ENCODE measurements at regions not wholly inside any gene's neighbourhood (a gene's known extent, or its start where the extent isn't known, plus 50 kb on each side); places are given as distances from the start of the nearest gene placed in this dataset.

DNA sequence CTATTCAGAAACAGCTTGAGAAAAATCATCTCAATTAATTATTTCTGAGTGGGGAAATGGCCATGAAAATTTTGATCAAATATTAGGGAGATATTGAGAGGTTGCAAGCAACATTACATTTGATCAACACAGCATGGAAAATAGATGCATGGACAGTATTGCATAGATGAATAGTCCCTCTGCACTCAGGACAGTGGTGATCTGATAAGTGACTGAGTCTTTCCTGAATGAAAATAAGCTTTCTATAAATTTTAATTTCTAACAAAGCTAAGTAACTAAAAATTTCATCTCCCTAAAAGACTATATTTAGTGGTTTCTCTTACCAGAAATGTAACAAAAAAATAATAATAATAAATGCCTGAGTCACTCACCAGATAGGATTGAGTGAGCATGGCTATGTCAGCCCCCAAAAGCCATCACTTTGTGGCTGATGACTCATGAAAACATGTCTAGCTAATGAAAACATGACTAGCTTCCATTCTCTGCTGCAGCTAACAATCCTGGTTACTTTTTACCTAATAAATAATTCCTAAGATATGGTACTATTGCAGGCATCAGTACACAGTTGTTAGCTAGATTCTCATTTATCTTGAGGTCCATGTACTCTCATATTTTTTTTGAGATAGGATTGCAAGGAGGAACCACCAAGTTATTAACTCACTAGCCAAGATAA lies 1294.8 kb upstream of the ACO1 start:
- TF ChIP-seq, protein P1, sequence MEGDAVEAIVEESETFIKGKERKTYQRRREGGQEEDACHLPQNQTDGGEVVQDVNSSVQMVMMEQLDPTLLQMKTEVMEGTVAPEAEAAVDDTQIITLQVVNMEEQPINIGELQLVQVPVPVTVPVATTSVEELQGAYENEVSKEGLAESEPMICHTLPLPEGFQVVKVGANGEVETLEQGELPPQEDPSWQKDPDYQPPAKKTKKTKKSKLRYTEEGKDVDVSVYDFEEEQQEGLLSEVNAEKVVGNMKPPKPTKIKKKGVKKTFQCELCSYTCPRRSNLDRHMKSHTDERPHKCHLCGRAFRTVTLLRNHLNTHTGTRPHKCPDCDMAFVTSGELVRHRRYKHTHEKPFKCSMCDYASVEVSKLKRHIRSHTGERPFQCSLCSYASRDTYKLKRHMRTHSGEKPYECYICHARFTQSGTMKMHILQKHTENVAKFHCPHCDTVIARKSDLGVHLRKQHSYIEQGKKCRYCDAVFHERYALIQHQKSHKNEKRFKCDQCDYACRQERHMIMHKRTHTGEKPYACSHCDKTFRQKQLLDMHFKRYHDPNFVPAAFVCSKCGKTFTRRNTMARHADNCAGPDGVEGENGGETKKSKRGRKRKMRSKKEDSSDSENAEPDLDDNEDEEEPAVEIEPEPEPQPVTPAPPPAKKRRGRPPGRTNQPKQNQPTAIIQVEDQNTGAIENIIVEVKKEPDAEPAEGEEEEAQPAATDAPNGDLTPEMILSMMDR (IDR thresholded peaks at IDR 0.05 in 2 of 3, conservative IDR thresholded peaks at IDR 0.05 in 1 of 3; ENCODE audit: borderline replicate concordance in 1 of 3, insufficient read depth in 1 of 3, low read depth in 2 of 3, low read length in 2 of 3) = no peak
- TF ChIP-seq, protein P2, sequence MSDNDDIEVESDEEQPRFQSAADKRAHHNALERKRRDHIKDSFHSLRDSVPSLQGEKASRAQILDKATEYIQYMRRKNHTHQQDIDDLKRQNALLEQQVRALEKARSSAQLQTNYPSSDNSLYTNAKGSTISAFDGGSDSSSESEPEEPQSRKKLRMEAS (IDR thresholded peaks at IDR 0.05) = no peak
- TF ChIP-seq POLR2A (IDR thresholded peaks at IDR 0.05; ENCODE audit: borderline replicate concordance, extremely low read depth, insufficient read depth, insufficient read length) (no peak), SP1 (IDR thresholded peaks at IDR 0.05; ENCODE audit: low read depth) (no peak), TCF7L2 (IDR thresholded peaks at IDR 0.05; ENCODE audit: borderline replicate concordance, extremely low read depth, insufficient read depth, insufficient read length) (no peak), EZH2phosphoT487 (IDR thresholded peaks at IDR 0.05; ENCODE audit: borderline replicate concordance) (no peak)
- TF ChIP-seq, protein P3, sequence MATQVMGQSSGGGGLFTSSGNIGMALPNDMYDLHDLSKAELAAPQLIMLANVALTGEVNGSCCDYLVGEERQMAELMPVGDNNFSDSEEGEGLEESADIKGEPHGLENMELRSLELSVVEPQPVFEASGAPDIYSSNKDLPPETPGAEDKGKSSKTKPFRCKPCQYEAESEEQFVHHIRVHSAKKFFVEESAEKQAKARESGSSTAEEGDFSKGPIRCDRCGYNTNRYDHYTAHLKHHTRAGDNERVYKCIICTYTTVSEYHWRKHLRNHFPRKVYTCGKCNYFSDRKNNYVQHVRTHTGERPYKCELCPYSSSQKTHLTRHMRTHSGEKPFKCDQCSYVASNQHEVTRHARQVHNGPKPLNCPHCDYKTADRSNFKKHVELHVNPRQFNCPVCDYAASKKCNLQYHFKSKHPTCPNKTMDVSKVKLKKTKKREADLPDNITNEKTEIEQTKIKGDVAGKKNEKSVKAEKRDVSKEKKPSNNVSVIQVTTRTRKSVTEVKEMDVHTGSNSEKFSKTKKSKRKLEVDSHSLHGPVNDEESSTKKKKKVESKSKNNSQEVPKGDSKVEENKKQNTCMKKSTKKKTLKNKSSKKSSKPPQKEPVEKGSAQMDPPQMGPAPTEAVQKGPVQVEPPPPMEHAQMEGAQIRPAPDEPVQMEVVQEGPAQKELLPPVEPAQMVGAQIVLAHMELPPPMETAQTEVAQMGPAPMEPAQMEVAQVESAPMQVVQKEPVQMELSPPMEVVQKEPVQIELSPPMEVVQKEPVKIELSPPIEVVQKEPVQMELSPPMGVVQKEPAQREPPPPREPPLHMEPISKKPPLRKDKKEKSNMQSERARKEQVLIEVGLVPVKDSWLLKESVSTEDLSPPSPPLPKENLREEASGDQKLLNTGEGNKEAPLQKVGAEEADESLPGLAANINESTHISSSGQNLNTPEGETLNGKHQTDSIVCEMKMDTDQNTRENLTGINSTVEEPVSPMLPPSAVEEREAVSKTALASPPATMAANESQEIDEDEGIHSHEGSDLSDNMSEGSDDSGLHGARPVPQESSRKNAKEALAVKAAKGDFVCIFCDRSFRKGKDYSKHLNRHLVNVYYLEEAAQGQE (IDR thresholded peaks at IDR 0.05; ENCODE audit: low read depth) = no peak
- TF ChIP-seq, protein P4, sequence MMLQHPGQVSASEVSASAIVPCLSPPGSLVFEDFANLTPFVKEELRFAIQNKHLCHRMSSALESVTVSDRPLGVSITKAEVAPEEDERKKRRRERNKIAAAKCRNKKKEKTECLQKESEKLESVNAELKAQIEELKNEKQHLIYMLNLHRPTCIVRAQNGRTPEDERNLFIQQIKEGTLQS (IDR thresholded peaks at IDR 0.05) = no peak
- TF ChIP-seq, protein P5, sequence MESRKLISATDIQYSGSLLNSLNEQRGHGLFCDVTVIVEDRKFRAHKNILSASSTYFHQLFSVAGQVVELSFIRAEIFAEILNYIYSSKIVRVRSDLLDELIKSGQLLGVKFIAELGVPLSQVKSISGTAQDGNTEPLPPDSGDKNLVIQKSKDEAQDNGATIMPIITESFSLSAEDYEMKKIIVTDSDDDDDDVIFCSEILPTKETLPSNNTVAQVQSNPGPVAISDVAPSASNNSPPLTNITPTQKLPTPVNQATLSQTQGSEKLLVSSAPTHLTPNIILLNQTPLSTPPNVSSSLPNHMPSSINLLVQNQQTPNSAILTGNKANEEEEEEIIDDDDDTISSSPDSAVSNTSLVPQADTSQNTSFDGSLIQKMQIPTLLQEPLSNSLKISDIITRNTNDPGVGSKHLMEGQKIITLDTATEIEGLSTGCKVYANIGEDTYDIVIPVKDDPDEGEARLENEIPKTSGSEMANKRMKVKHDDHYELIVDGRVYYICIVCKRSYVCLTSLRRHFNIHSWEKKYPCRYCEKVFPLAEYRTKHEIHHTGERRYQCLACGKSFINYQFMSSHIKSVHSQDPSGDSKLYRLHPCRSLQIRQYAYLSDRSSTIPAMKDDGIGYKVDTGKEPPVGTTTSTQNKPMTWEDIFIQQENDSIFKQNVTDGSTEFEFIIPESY (IDR thresholded peaks at IDR 0.05; ENCODE audit: extremely low read depth, insufficient replicate concordance, low read length) = no peak
